ENCODE measurements at regions not wholly inside any gene's neighbourhood (a gene's known extent, or its start where the extent isn't known, plus 50 kb on each side); places are given as distances from the start of the nearest gene placed in this dataset.

DNA sequence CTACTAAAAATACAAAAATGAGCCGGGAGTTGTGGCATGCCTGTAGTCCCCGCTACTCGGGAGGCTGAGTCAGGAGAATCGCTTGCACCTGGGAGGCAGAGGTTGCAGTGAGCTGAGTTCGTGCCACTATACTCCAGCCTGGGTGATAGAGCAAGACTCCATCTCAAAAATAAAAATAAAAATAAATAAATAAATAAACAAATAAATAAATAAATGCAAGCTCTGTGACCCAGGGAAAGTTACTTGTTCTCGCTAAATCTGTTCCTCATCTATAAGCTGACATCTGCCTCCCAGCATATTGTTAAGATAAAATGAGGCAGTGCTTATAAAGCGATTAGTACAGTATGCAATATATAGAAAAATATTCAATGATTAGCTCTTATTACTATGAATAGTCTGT, 56.4 kb upstream of the STK38L start:
- no peaks in the 10 kb centered on the region for H3K27me3 ChIP-seq (ENCODE audit: low read depth)
- in situ Hi-C loops (cut with MboI; ENCODE audit: low sequenced_read_pairs): no loop called here
- H3K4me1 ChIP-seq: peaks cover 8% of the 10 kb centered on the region
- H3K36me3 ChIP-seq (replicated peaks): no peaks in the 10 kb centered on the region
- no peaks in the 10 kb centered on the region for H3K9me3 ChIP-seq
- no peak overlapping the region for H3K4me3 ChIP-seq
- DNase-seq (ENCODE audit: low spot score in 2 of 2): no peak

DNA sequence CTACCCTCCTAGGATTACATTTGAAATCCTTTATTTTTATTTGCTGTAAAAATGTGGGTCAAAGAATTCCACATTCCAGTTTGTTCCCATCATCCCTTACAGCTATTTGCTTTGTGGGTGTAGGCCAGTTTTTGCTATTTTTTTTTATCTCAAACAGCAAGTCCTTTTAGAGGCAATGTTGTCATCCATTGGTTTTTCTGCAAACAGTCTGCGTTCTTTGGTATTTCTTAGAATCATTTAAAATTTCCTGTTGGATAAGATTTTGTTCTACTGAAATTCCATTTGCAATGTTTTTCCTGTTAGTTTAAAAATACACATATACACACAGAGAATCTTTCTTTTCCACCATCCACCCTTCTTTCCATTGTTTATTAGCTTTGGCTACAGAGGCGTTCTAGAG, 53.3 kb upstream of the STK38L start:
- in situ Hi-C loops (cut with MboI; ENCODE audit: low sequenced_read_pairs): no loop called here
- H3K4me3 ChIP-seq: no peak overlapping the region
- H3K4me1 ChIP-seq: peaks cover 8% of the 10 kb centered on the region
- H3K27me3 ChIP-seq (ENCODE audit: low read depth): no peaks in the 10 kb centered on the region
- H3K36me3 ChIP-seq (replicated peaks): no peaks in the 10 kb centered on the region
- H3K9me3 ChIP-seq: no peaks in the 10 kb centered on the region
- DNase-seq (ENCODE audit: low spot score in 2 of 2): no peak

DNA sequence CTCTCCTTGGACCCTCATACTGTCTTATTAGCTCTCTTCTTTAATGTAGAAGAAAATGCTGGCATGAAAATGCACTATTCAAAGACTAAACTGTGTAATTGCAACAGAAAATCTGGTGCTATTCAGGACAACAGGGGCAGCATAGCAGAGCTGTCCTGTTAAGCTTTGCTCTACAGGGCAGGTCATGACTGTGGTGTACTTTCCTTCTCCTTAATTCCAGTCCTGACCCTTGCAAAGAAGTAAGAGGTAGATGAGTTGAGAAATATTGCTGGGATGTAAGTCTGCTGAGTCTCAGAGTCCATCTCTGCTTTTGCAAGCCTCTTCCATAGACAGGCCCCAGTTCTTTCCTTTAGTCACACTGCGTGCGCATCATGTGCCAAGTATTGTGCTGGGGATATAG, 52.6 kb upstream of the STK38L start:
- in situ Hi-C loops (cut with MboI; ENCODE audit: low sequenced_read_pairs): no loop called here
- no peaks in the 10 kb centered on the region for H3K27me3 ChIP-seq (ENCODE audit: low read depth)
- DNase-seq (ENCODE audit: low spot score in 2 of 2): no peak
- H3K36me3 ChIP-seq (replicated peaks): no peaks in the 10 kb centered on the region
- H3K4me3 ChIP-seq: no peak overlapping the region
- peaks cover 8% of the 10 kb centered on the region for H3K4me1 ChIP-seq
- H3K9me3 ChIP-seq: no peaks in the 10 kb centered on the region

DNA sequence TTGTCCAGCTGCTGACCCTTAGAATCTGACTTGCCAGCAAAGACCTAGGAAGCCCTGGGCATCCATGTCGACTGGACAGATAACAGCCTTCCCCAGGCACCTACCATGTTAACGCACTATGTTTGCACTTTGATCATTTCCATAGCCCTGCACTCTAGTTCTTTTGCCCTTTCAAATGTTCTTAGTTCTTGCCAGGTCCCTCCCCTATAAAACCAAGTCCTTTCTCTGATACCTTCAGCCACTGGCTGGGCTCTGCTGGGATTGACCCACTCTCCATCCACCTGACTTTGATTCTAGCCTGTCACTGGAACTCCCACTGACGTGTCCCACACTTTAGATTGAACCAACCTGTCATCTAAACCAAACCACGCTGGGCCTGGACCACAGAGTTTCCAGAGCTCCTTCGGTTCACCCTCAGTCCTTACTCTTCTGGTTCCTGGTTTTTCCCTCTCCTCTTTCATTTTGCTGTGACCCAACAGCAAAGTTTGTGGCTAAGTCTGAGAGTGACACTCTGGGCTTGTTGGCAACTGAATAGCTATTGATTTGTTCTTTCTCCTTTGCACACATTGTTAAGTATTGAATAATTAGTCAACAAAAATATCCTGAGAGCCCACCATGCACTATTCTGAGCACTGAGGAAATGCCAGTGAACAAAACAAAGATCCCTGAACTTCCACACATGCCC, 51.8 kb upstream of the STK38L start:
- Histone ChIP-seq H3K9me3 (no peaks in the 10 kb centered on the region), H3K4me3 (no peak overlapping the region), H3K27me3 (ENCODE audit: low read depth) (no peaks in the 10 kb centered on the region), H3K36me3 (replicated peaks) (no peaks in the 10 kb centered on the region), H3K4me1 (peaks cover 8% of the 10 kb centered on the region)
- no peak for DNase-seq (ENCODE audit: low spot score in 2 of 2)
- in situ Hi-C loops (cut with MboI; ENCODE audit: low sequenced_read_pairs): no loop called here

DNA sequence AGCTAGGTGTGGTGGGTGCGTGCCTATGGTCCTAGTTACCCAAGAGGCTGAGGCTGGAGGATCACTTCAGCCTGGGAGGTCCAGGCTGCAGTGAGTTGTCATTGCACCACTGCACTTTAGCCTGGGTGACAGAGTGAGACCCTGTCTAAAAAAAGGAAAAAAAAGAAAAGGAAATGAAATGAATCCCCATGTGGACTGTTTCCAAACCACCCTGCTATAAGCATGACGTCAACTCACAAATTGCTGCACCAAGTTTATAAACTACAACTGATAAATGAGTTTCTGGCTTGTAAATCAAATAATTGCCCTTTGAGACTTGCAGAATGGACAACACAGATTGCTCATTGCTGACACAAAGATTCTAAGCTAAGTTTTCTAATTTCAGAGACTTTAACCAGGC, 51.0 kb upstream of the STK38L start:
- H3K36me3 ChIP-seq (replicated peaks): no peaks in the 10 kb centered on the region
- no peak for DNase-seq (ENCODE audit: low spot score in 2 of 2)
- peaks cover 8% of the 10 kb centered on the region for H3K4me1 ChIP-seq
- H3K4me3 ChIP-seq: no peak overlapping the region
- in situ Hi-C loops (cut with MboI; ENCODE audit: low sequenced_read_pairs): no loop called here
- no peaks in the 10 kb centered on the region for H3K27me3 ChIP-seq (ENCODE audit: low read depth)
- no peaks in the 10 kb centered on the region for H3K9me3 ChIP-seq

DNA sequence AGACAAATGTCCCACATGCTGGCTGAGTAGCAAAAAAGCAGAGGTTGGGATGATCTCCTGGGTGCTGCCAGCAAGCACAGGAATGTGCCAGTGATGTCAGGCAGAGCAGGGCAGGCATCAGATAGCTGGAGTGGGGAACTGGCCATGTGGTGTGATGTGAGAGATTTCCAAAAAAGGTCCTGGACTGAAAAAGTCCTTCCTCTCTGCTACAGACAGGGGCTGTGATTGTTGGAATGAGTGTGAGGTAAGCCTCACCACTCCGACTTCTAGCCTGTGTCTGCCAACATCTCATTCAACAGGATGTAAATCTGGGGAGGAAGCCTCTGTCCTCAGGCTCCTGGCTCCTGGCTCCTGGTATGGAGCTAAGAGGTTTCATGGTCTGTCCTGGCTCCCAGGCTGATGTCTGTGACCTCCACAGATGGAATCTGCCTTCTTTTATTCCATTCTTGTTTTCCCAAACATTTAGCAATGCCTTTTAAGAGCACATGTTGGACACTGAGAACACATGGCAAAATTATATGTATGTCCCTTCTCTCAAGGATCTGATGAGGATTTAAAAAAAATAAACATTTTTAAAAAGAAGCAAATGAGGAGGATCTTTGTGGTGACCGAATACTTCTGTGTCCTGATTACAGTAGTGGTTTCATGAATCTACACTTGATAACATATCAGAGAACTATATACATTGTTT, 50.1 kb upstream of the STK38L start:
- H3K4me3 ChIP-seq: no peak overlapping the region
- H3K27me3 ChIP-seq (ENCODE audit: low read depth): no peaks in the 10 kb centered on the region
- H3K36me3 ChIP-seq (replicated peaks): no peaks in the 10 kb centered on the region
- DNase-seq (ENCODE audit: low spot score in 2 of 2): no peak
- in situ Hi-C loops (cut with MboI; ENCODE audit: low sequenced_read_pairs): no loop called here
- H3K9me3 ChIP-seq: no peaks in the 10 kb centered on the region
- H3K4me1 ChIP-seq: peaks cover 8% of the 10 kb centered on the region

Measured in HAP-1 (cell line).